Esophagus muscularis mucosa (tissue), 4 donors: ENCODE measurements at regions not wholly inside any gene's neighbourhood (a gene's known extent, or its start where the extent isn't known, plus 50 kb on each side); places are given as distances from the start of the nearest gene placed in this dataset.

Source experiments
- CTCF ChIP-seq, 3 experiments: fragments of 200-600 bp in 2 of 3; fragments of 450-650 bp in 1 of 3; sonication (generic) in 2 of 3; IDR thresholded peaks; one replicate each; pipeline ENCODE4 v1.5.1; 2017 to 2019; ENCODE audit warnings: antibody characterized with exemption in 3 of 3, mild to moderate bottlenecking in 2 of 3, moderate library complexity in 1 of 3
- EP300 ChIP-seq: sonication (generic); formaldehyde crosslinking; IDR thresholded peaks from one replicate; pipeline ENCODE4 v1.6.1; 2017; ENCODE audit warnings: antibody characterized with exemption
- POLR2A ChIP-seq: fragments of 450-650 bp; IDR thresholded peaks from one replicate; pipeline ENCODE4 v1.6.1; 2017; ENCODE audit warnings: antibody characterized with exemption, moderate library complexity, mild to moderate bottlenecking, low read depth

- no peak for TF ChIP-seq CTCF (IDR thresholded peaks at IDR 0.05)
- no peak for TF ChIP-seq POLR2A
- no peak for TF ChIP-seq EP300
These were observed 170.8 kb upstream of the RBFOX1 start for GRCh38 chr16:7161891-7162290.
